ENCODE measurements at regions not wholly inside any gene's neighbourhood (a gene's known extent, or its start where the extent isn't known, plus 50 kb on each side); places are given as distances from the start of the nearest gene placed in this dataset.

DNA sequence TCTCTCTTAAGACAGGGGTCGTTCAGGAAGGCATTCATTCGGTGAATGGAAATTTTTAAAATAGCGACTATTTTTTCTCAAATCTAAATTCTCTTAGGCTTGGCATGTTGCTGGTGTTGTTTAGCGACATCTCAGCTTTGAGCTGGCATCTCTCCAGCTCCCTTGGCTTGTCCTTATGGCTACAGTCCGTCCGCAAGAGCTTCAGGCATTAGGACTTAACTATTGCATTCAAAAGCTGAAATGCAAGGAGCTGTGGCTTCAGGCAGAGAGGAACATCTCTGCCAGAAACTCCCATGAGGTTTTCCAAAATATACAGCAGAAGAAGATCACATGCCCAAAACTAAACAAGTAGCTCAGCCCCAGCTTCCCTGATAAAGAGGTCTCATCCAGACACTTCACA, 578.5 kb downstream of the EFNB2 start:
- Histone ChIP-seq H3K4me3 (ENCODE audit: severe bottlenecking) (no peak overlapping the region), H3K9me3 (ENCODE audit: severe bottlenecking) (no peaks in the 10 kb centered on the region), H3K36me3 (ENCODE audit: low read depth) (no peaks in the 10 kb centered on the region), H3K27ac (ENCODE audit: poor library complexity, severe bottlenecking) (no peak overlapping the region), H3K4me1 (ENCODE audit: insufficient read depth, poor library complexity, severe bottlenecking) (no peaks in the 10 kb centered on the region), H3K27me3 (ENCODE audit: insufficient read depth, poor library complexity, severe bottlenecking) (no peaks in the 10 kb centered on the region)
- no peak for ATAC-seq (ENCODE audit: low read depth)
- no peak for TF ChIP-seq CTCF (IDR thresholded peaks at IDR 0.05; ENCODE audit: poor library complexity, severe bottlenecking)
- no peak for DNase-seq (ENCODE audit: low spot score)

DNA sequence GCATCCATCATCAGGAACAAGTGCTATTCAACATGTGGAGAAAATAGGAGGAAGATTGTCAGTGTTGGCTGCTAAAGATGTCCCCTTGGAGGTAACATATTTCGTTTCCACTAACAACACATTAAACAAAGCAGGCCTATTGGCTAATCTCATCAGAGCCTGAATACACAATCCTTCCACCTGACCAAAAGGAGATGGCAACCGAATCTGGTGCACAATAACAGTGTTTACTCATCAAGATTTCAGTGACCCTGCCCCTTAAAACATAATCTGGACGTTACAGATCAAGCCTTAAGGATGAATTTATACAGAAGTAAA, 582.5 kb downstream of the EFNB2 start:
- Histone ChIP-seq H3K36me3 (ENCODE audit: low read depth) (no peaks in the 10 kb centered on the region), H3K4me3 (ENCODE audit: severe bottlenecking) (no peak overlapping the region), H3K4me1 (ENCODE audit: insufficient read depth, poor library complexity, severe bottlenecking) (no peaks in the 10 kb centered on the region), H3K9me3 (ENCODE audit: severe bottlenecking) (no peaks in the 10 kb centered on the region), H3K27ac (ENCODE audit: poor library complexity, severe bottlenecking) (no peak overlapping the region), H3K27me3 (ENCODE audit: insufficient read depth, poor library complexity, severe bottlenecking) (no peaks in the 10 kb centered on the region)
- TF ChIP-seq CTCF (IDR thresholded peaks at IDR 0.05; ENCODE audit: poor library complexity, severe bottlenecking): no peak
- ATAC-seq (ENCODE audit: low read depth) (no peak), DNase-seq (ENCODE audit: low spot score) (no peak)

DNA sequence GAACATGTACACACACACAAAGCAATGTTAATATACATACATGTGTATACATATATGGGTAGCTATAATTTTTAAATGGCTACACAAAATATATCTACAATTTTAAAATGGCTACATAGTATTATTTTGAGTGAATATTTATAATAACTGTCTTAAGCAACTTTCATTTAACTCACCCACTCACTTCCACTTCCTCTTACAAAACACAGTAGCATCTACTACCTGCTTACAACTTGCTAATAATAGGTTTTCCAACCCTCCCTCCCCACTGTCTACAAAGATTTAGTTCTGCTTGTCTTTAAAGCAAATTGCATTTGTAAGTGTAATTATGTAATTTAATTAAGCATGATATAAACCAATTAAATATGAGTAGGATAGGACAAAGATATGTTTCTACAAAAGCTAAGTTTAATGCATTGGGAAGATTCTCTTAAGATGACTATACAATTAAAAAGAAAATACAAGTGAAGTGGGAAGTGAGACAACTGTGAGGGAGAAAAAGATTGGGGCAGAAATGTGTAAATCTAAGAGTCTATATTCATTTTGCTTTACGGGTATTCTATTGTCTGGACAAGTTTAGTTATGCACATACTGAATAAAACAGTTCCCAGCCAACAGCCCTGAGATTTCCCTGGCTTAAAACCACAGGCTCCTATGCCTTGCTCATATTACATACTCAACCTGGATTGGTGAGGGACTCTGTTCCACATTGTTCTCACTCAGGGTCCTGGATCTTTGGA, 583.1 kb downstream of the EFNB2 start:
- no peaks in the 10 kb centered on the region for H3K9me3 ChIP-seq (ENCODE audit: severe bottlenecking)
- no peak for DNase-seq (ENCODE audit: low spot score)
- TF ChIP-seq CTCF (IDR thresholded peaks at IDR 0.05; ENCODE audit: poor library complexity, severe bottlenecking): no peak
- H3K27me3 ChIP-seq (ENCODE audit: insufficient read depth, poor library complexity, severe bottlenecking): no peaks in the 10 kb centered on the region
- H3K4me1 ChIP-seq (ENCODE audit: insufficient read depth, poor library complexity, severe bottlenecking): no peaks in the 10 kb centered on the region
- no peak for ATAC-seq (ENCODE audit: low read depth)
- H3K4me3 ChIP-seq (ENCODE audit: severe bottlenecking): no peak overlapping the region
- H3K27ac ChIP-seq (ENCODE audit: poor library complexity, severe bottlenecking): no peak overlapping the region
- no peaks in the 10 kb centered on the region for H3K36me3 ChIP-seq (ENCODE audit: low read depth)

DNA sequence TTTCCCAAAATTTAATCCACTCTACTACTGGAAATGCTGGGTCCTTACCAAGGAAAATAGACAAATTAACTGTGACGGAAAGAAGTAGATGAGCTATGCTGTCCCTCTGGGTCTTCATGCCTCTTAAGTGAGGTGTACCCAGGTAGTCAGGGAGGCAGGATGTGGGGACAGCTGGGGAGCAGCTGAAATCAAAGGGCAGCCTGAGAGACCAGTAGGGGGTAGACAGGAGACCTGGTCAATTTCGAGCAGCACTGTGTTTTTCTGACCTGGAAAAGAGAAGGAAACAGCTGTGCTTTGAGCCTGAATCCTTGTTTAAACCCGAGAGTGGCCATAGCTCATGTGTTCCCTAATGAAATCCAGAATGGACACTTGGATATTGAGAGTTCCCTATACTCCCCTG, 587.3 kb downstream of the EFNB2 start:
- ATAC-seq (ENCODE audit: low read depth) (no peak), DNase-seq (ENCODE audit: low spot score) (no peak)
- Histone ChIP-seq H3K27me3 (ENCODE audit: insufficient read depth, poor library complexity, severe bottlenecking) (no peaks in the 10 kb centered on the region), H3K4me1 (ENCODE audit: insufficient read depth, poor library complexity, severe bottlenecking) (no peaks in the 10 kb centered on the region), H3K4me3 (ENCODE audit: severe bottlenecking) (no peak overlapping the region), H3K27ac (ENCODE audit: poor library complexity, severe bottlenecking) (no peak overlapping the region), H3K36me3 (ENCODE audit: low read depth) (no peaks in the 10 kb centered on the region), H3K9me3 (ENCODE audit: severe bottlenecking) (no peaks in the 10 kb centered on the region)
- TF ChIP-seq CTCF (IDR thresholded peaks at IDR 0.05; ENCODE audit: poor library complexity, severe bottlenecking): no peak

DNA sequence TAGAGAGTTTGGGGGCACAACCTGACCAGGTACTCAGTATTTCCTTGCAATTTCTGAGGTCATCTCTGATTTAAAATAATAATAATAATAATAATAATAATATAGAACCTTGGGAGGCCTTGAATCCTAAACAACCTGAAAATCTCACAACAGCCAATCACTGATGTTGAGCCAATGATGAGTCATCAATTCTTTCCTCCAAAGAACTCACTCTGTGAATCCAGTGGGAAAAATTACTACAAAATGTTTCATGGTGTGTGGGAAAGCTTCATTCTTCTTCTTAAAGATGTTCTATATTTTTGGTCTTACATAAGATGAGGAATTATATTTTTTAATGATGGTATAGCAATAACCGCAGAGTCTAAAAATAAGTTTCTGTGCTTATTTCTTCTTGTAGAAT, 594.6 kb downstream of the EFNB2 start:
- H3K27ac ChIP-seq (ENCODE audit: poor library complexity, severe bottlenecking): no peak overlapping the region
- no peak for ATAC-seq (ENCODE audit: low read depth)
- H3K4me3 ChIP-seq (ENCODE audit: severe bottlenecking): no peak overlapping the region

More for the DNA sequence above, 594.6 kb downstream of the EFNB2 start:
- TF ChIP-seq CTCF (IDR thresholded peaks at IDR 0.05; ENCODE audit: poor library complexity, severe bottlenecking): no peak
- Histone ChIP-seq H3K4me1 (ENCODE audit: insufficient read depth, poor library complexity, severe bottlenecking) (no peaks in the 10 kb centered on the region), H3K36me3 (ENCODE audit: low read depth) (no peaks in the 10 kb centered on the region), H3K9me3 (ENCODE audit: severe bottlenecking) (no peaks in the 10 kb centered on the region), H3K27me3 (ENCODE audit: insufficient read depth, poor library complexity, severe bottlenecking) (no peaks in the 10 kb centered on the region)
- no peak for DNase-seq (ENCODE audit: low spot score)

All from RWPE2 (cell line).